Lower leg skin (tissue), 3 donors: ENCODE measurements at regions not wholly inside any gene's neighbourhood (a gene's known extent, or its start where the extent isn't known, plus 50 kb on each side); places are given as distances from the start of the nearest gene placed in this dataset.

ENCODE experiments used
- POLR2A ChIP-seq, 2 donors: fragments of 450-650 bp; IDR thresholded peaks; one replicate each; pipeline ENCODE4 v1.6.1; 2016 to 2017; ENCODE audit warnings: antibody characterized with exemption in 2 of 2, mild to moderate bottlenecking in 1 of 2, moderate library complexity in 1 of 2
- TF ChIP-seq, protein P1 (sequence below), 3 donors: fragments of 450-650 bp; IDR thresholded peaks; one replicate each; pipeline ENCODE4 v1.5.1; 2016; ENCODE audit warnings: antibody characterized with exemption in 3 of 3, mild to moderate bottlenecking in 3 of 3, moderate library complexity in 2 of 3

GRCh38 chr2:217399291-217399690 lies 539.4 kb upstream of the TNP1 start:
- TF ChIP-seq POLR2A (IDR thresholded peaks at IDR 0.05): no peak
- TF ChIP-seq, protein P1, sequence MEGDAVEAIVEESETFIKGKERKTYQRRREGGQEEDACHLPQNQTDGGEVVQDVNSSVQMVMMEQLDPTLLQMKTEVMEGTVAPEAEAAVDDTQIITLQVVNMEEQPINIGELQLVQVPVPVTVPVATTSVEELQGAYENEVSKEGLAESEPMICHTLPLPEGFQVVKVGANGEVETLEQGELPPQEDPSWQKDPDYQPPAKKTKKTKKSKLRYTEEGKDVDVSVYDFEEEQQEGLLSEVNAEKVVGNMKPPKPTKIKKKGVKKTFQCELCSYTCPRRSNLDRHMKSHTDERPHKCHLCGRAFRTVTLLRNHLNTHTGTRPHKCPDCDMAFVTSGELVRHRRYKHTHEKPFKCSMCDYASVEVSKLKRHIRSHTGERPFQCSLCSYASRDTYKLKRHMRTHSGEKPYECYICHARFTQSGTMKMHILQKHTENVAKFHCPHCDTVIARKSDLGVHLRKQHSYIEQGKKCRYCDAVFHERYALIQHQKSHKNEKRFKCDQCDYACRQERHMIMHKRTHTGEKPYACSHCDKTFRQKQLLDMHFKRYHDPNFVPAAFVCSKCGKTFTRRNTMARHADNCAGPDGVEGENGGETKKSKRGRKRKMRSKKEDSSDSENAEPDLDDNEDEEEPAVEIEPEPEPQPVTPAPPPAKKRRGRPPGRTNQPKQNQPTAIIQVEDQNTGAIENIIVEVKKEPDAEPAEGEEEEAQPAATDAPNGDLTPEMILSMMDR (IDR thresholded peaks at IDR 0.05): no peak
